K562 (cell line): ENCODE measurements at regions not wholly inside any gene's neighbourhood (a gene's known extent, or its start where the extent isn't known, plus 50 kb on each side); places are given as distances from the start of the nearest gene placed in this dataset.

Experiments used
- BRD9 ChIP-seq: fragments of 450-650 bp; IDR thresholded peaks from 2 replicates; pipeline ENCODE4 v1.6.1; 2018; ENCODE audit warnings: low read depth; ENCODE audit not compliant: partially characterized antibody
- CBFB ChIP-seq: sonication (generic); formaldehyde crosslinking; IDR thresholded peaks from 2 replicates; pipeline ENCODE4 v1.4.0; 2020; ENCODE audit warnings: mild to moderate bottlenecking, missing genetic modification reagents
- CC2D1A ChIP-seq: fragments of 450-650 bp; IDR thresholded peaks from 2 replicates; pipeline ENCODE4 v1.6.1; 2017; ENCODE audit warnings: mild to moderate bottlenecking
- FOS ChIP-seq: IDR thresholded peaks from 3 replicates; pipeline ENCODE4 v1.6.1; 2011; ENCODE audit not compliant: insufficient read length; ENCODE audit errors: extremely low read depth
- FOSL1 ChIP-seq: fragments of 200-800 bp; sonication (Bioruptor generic); conservative IDR thresholded peaks from 2 replicates; pipeline ENCODE4 v1.6.1; 2016; ENCODE audit warnings: missing genetic modification characterization, missing compliant biosample characterization
- NR1H2 ChIP-seq: sonication (generic); formaldehyde crosslinking; IDR thresholded peaks from 2 replicates; pipeline ENCODE4 v1.4.0; 2020; ENCODE audit warnings: mild to moderate bottlenecking, missing genetic modification reagents
- POLR2AphosphoS2 ChIP-seq: IDR thresholded peaks from 2 replicates; pipeline ENCODE4 v1.6.1; 2012; ENCODE audit warnings: low read length, improper control_type of control experiment
- POLR3A ChIP-seq: IDR thresholded peaks from 2 replicates; pipeline ENCODE4 v1.6.1; 2011; ENCODE audit warnings: borderline replicate concordance, mild to moderate bottlenecking, moderate library complexity; ENCODE audit not compliant: insufficient read length, insufficient read depth; ENCODE audit errors: extremely low read depth
- PPARD ChIP-seq: fragments of 250-450 bp; sonication (Bioruptor Pico); IDR thresholded peaks from 2 replicates; pipeline ENCODE4 v1.8.0; 2022; ENCODE audit warnings: inconsistent platforms, mild to moderate bottlenecking, moderate library complexity
- PURB ChIP-seq: sonication (generic); formaldehyde crosslinking; IDR thresholded peaks from 2 replicates; pipeline ENCODE4 v1.9.0; 2021; ENCODE audit warnings: low read depth, mild to moderate bottlenecking, missing genetic modification reagents
- RBM25 ChIP-seq: fragments of 200-400 bp; formaldehyde crosslinking; IDR thresholded peaks from 2 replicates; pipeline ENCODE4 v1.6.1; 2018; ENCODE audit warnings: low read length, low read depth, moderate library complexity; ENCODE audit not compliant: severe bottlenecking
- RCOR1 ChIP-seq, 2 experiments: IDR thresholded peaks; 2 replicates each; pipeline ENCODE4 v1.6.1; 2012; ENCODE audit warnings: low read depth in 2 of 2, low read length in 2 of 2, borderline replicate concordance in 1 of 2, improper control_type of control experiment in 1 of 2
- SLC30A9 ChIP-seq: fragments of 250-450 bp; sonication (Bioruptor Pico); IDR thresholded peaks from 2 replicates; pipeline ENCODE4 v1.8.0; 2022; ENCODE audit warnings: mild to moderate bottlenecking, moderate library complexity
- SMAD2 ChIP-seq: fragments of 150-350 bp; IDR thresholded peaks from 2 replicates; pipeline ENCODE4 v1.6.1; 2014; ENCODE audit warnings: low read depth, mild to moderate bottlenecking, low read length
- TAL1 ChIP-seq: fragments of 450-650 bp; IDR thresholded peaks from 2 replicates; pipeline ENCODE4 v1.6.1; 2016; ENCODE audit warnings: mild to moderate bottlenecking
- ZC3H11A ChIP-seq: IDR thresholded peaks from 2 replicates; pipeline ENCODE4 v1.6.1; 2012; ENCODE audit warnings: low read depth, low read length, improper control_type of control experiment
- ZFP30 ChIP-seq: fragments of 250-450 bp; sonication (Bioruptor Pico); IDR thresholded peaks from 2 replicates; pipeline ENCODE4 v1.8.0; 2022; ENCODE audit warnings: moderate library complexity, mild to moderate bottlenecking, inconsistent platforms, borderline replicate concordance
- ZNF165 ChIP-seq: fragments of 250-450 bp; sonication (Bioruptor Pico); IDR thresholded peaks from 2 replicates; pipeline ENCODE4 v1.4.0; 2020; ENCODE audit warnings: borderline replicate concordance
- ZNF316 ChIP-seq: fragments of 450-650 bp; IDR thresholded peaks from 2 replicates; pipeline ENCODE4 v1.6.1; 2016
- ZNF384 ChIP-seq: IDR thresholded peaks from 2 replicates; pipeline ENCODE4 v1.6.1; 2012; ENCODE audit warnings: low read depth, low read length, improper control_type of control experiment
- TF ChIP-seq, protein P1 (sequence below): sonication (generic); formaldehyde crosslinking; IDR thresholded peaks from 2 replicates; pipeline ENCODE4 v1.8.1; 2023; ENCODE audit warnings: mild to moderate bottlenecking, missing genetic modification reagents
- TF ChIP-seq, protein P2 (sequence below): fragments of 250-450 bp; sonication (Bioruptor Pico); IDR thresholded peaks from 2 replicates; pipeline ENCODE4 v1.5.0; 2020; ENCODE audit warnings: mild to moderate bottlenecking, borderline replicate concordance
- TF ChIP-seq, protein P3 (sequence below): IDR thresholded peaks from 2 replicates; pipeline ENCODE4 v1.6.1; 2016; ENCODE audit warnings: missing genetic modification characterization, missing compliant biosample characterization
- TF ChIP-seq, protein P4 (sequence below): fragments of 250-450 bp; sonication (Bioruptor Pico); IDR thresholded peaks from 2 replicates; pipeline ENCODE4 v1.4.0; 2020; ENCODE audit warnings: mild to moderate bottlenecking, moderate library complexity

DNA sequence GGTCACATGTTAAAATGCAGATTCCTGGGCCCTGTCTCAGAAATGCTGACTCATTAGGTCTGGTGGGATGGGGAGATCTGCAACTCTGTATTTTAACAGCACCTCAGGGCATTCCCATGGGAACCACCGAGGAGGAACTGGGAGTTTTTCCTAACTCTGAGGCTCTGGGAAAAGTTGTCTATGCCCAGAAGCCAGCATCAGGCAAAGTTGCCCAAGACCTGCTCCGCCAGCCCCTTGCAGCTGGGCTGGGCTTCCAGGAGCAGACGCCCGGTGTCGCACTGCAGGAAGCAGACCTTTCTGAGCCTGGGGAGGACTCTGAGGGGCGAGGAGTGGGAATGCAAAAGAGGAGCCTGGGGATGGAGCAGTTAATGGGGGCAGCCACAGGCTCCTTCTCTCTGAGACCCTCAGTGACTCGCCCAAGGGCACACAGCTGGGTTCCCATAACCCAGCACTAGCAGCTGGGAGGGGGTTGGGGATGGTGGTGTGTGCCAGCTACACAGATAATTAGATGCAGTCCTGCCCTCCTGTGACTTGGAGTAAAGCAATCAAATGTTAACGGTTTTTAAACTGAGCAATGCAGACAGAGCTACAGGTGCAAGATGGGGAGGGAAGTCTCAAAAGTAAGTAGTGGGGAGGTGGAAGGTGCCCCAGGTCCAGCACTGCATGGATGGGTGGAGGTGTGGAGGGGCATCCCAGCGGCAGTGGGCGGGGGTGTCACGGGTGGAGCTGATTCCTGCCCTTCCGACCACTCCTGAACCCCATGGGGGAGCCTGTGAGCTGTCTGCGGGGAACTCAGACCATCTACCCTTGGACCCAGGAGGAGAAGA is 100.4 kb downstream of the LSM3 start (continued):
- TF ChIP-seq TAL1 (no peak), POLR3A (no peak), FOSL1 (no peak), ZNF316 (peak; percentile 99), CBFB (CRISPR knock-in tag) (no peak), ZC3H11A (no peak), BRD9 (no peak), POLR2AphosphoS2 (no peak), ZNF384 (no peak), SLC30A9 (no peak), PPARD (CRISPR knock-in tag) (no peak), NR1H2 (CRISPR knock-in tag) (no peak), SMAD2 (no peak), RCOR1 (IDR thresholded peaks at IDR 0.05; ENCODE audit: borderline replicate concordance in 1 of 2, low read depth in 2 of 2, low read length in 2 of 2) (peak in 1 of 2 experiments; percentile 34; a peak in 1 of 4 replicates), ZFP30 (CRISPR knock-in tag) (no peak), ZNF165 (CRISPR knock-in tag) (no peak), PURB (CRISPR knock-in tag) (no peak), FOS (no peak), CC2D1A (no peak), RBM25 (no peak)
- TF ChIP-seq, protein P1, sequence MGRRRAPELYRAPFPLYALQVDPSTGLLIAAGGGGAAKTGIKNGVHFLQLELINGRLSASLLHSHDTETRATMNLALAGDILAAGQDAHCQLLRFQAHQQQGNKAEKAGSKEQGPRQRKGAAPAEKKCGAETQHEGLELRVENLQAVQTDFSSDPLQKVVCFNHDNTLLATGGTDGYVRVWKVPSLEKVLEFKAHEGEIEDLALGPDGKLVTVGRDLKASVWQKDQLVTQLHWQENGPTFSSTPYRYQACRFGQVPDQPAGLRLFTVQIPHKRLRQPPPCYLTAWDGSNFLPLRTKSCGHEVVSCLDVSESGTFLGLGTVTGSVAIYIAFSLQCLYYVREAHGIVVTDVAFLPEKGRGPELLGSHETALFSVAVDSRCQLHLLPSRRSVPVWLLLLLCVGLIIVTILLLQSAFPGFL (CRISPR knock-in tag): no peak
- TF ChIP-seq, protein P2, sequence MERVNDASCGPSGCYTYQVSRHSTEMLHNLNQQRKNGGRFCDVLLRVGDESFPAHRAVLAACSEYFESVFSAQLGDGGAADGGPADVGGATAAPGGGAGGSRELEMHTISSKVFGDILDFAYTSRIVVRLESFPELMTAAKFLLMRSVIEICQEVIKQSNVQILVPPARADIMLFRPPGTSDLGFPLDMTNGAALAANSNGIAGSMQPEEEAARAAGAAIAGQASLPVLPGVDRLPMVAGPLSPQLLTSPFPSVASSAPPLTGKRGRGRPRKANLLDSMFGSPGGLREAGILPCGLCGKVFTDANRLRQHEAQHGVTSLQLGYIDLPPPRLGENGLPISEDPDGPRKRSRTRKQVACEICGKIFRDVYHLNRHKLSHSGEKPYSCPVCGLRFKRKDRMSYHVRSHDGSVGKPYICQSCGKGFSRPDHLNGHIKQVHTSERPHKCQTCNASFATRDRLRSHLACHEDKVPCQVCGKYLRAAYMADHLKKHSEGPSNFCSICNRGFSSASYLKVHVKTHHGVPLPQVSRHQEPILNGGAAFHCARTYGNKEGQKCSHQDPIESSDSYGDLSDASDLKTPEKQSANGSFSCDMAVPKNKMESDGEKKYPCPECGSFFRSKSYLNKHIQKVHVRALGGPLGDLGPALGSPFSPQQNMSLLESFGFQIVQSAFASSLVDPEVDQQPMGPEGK (CRISPR knock-in tag): no peak
- TF ChIP-seq, protein P3, sequence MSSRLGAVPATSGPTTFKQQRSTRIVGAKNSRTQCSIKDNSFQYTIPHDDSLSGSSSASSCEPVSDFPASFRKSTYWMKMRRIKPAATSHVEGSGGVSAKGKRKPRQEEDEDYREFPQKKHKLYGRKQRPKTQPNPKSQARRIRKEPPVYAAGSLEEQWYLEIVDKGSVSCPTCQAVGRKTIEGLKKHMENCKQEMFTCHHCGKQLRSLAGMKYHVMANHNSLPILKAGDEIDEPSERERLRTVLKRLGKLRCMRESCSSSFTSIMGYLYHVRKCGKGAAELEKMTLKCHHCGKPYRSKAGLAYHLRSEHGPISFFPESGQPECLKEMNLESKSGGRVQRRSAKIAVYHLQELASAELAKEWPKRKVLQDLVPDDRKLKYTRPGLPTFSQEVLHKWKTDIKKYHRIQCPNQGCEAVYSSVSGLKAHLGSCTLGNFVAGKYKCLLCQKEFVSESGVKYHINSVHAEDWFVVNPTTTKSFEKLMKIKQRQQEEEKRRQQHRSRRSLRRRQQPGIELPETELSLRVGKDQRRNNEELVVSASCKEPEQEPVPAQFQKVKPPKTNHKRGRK (tag): no peak
- TF ChIP-seq, protein P4, sequence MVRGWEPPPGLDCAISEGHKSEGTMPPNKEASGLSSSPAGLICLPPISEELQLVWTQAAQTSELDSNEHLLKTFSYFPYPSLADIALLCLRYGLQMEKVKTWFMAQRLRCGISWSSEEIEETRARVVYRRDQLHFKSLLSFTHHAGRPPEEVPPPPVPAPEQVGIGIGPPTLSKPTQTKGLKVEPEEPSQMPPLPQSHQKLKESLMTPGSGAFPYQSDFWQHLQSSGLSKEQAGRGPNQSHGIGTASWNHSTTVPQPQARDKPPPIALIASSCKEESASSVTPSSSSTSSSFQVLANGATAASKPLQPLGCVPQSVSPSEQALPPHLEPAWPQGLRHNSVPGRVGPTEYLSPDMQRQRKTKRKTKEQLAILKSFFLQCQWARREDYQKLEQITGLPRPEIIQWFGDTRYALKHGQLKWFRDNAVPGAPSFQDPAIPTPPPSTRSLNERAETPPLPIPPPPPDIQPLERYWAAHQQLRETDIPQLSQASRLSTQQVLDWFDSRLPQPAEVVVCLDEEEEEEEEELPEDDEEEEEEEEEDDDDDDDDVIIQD: no peak
